ENCODE measurements at regions not wholly inside any gene's neighbourhood (a gene's known extent, or its start where the extent isn't known, plus 50 kb on each side); places are given as distances from the start of the nearest gene placed in this dataset.
A peak's percentile ranks its signal among the peaks of the same experiment; 100 is the strongest.
"Not testable (repeated sequence)": the region's sequence is repeated elsewhere in the genome, so short reads cannot be mapped to it uniquely, and the experiment has no call there.

DNA sequence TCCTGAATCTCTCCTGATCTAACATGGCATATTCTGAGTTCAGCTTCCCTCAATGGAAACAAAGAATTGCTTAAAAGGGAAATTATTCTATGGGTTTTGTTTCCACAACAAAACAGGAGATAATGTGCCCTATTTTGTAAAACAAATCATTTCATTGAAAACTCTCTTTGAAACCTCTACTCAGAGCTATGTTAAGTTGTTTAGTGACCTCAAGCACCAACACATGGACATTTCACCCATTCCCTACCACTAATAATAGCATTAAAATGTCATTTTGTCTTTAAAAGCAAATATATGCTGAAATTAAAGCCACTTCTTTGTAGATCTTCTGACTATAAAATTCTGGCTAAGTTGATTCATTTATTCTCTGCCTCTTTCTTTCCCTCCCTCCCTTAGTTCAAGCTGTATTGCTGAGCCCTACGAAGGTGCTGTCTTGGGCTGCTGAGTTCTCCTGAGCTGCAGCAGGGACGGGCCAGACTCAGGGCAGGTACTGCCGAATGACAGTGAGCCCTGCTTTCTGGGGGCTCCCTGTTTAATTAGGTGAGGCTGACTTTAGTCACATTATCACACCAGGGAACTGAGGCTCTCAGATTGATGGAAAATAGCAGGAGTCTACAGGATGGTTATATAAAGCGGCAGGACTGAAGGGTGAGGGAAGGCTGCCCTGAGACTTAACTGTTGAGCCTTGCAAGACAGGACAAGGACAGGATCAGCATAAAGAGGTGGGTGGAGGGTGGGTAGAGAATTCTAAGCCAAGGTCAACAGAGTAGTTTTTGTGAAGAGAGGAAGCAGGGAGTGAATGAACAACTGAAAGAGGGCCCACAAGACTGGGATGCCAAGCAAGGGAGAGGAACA is 1685.1 kb downstream of the SPATA31A7 start:
- not testable (repeated sequence) for DNase-seq (ENCODE audit: low read depth in 2 of 2)

DNA sequence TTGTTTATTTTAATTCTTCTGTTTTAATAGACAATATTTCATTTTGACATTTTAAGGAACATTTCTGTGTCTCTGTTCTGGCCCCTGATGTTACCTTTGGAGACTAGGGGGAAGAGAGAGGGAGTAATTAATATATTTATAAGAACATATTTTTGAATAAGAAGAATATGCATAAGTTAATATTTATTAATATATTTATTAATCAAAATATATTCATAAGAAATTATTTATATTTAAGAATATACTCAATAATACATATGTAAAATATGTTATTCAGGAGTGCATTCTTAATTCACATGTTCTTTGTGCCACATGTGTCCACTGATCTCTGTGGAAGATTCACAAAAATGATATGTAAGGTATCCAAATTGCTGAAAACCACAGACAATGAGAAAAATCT is 1687.7 kb downstream of the SPATA31A7 start:
- not testable (repeated sequence) for DNase-seq (ENCODE audit: low read depth in 2 of 2)

DNA sequence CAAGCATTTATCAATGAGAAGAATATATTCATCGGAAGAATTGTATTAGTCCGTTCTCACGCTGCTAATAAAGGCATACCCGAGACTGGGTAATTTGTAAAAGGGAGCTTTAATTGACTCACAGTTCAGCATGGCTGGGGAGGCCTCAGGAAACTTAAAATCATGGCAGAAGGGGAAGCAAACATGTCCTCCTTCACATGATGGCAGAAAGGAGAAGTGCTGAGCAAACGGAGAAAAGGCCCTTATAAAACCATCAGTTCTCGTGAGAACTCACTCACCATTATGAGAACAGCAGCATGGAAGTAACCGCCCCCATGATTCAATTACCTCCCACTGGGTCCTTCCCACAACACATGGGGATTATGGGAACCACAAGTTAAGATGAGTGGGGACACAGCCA is 1688.2 kb downstream of the SPATA31A7 start:
- DNase-seq (ENCODE audit: low read depth in 2 of 2), result not testable (repeated sequence)

DNA sequence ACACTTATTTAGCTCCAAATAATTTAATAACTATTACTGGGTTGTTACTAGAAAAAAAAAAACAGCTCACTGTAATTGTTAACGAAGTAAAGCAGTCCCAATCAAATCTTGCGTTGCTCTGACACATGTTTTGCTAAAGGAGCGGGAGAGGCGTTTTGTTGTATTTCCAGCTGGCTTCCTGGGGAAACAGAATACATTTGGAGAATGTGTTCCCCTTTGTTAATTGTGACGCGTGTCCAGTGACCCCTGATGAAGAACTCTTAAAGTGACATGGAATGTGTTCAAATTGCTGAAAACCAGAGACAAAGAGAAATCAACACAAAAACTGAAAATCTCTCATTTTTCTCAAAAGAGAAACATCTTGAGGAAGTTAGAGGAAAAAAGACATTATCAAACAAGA is 1690.6 kb downstream of the SPATA31A7 start:
- not testable (repeated sequence) for DNase-seq (ENCODE audit: low read depth in 2 of 2)

DNA sequence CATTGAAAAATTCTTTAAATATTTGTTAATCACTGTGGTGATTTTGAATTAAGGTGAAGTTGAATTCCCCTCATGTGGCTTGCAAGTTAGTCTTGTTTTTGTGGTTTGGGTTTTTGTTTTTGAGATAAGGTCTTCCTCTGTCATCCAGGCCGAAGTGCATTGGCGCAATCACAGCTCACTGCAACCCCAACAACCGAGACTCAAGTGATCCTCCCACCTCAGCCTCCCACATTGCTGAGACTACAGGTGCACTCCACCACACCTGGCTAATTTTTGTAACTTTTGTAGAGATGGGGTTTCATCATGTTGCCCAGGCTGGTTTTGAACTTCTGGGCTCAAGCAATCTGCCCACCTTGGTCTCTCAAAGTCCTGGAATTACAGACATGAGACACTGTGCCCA is 1691.1 kb downstream of the SPATA31A7 start:
- DNase-seq (ENCODE audit: low read depth in 2 of 2), result not testable (repeated sequence)

DNA sequence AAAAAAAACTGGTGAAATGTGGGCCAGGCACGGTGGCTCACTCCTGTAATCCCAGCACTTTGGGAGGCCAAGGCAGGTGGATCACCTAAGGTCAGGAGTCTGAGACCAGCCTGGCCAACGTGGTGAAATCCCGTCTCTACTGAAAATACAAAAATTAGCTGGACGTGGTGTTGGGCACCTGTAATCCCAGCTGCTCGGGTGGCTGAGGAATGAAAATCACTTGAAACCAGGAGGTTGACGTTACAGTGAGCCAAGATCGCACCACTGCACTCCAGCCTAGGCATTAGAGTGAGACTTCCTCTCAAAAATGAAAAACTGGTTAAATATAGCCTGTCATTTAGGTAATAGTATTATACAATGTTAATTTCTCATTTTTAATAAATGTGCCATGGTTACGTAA is 1692.0 kb downstream of the SPATA31A7 start:
- not testable (repeated sequence) for DNase-seq (ENCODE audit: low read depth in 2 of 2)

DNA sequence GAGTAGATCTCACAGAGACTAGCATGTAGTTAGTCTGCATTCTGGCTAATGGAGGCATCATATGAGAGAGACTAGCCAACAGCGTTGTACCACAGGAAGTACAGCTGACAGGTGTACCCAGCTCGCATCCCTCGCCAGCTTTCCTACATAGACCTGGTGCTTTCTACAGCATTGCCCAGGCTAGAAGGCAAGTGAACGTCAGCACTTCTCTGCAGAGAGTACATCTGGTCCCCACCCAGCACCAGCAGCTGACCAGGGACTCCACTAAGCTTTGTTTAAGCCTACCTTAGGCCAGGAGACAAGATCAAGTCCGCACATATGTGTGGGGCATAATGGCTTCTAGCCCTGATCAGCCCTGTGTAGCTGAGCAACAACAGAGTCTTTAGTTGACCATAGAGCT is 1692.9 kb downstream of the SPATA31A7 start:
- not testable (repeated sequence) for DNase-seq (ENCODE audit: low read depth in 2 of 2)

DNA sequence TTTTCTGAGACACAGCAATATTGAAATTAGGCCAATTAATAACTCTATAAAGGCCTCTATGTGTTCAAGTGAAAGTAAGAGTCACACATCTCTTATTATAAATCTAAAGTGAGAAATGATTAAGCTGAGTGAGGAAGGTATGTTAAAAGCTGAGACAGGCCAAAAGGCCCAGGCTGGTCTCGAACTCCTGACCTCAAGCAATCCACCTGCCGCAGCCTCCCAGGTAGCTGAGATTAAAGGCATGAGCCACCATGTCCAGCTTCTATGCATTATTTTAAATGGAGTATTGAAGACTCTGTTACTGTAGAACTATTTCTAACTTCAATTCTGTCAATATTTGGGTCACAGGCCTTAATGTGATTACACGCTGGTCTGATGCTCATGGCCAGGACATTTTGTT is 1706.9 kb downstream of the SPATA31A7 start:
- not testable (repeated sequence) for DNase-seq (ENCODE audit: low read depth in 2 of 2)

DNA sequence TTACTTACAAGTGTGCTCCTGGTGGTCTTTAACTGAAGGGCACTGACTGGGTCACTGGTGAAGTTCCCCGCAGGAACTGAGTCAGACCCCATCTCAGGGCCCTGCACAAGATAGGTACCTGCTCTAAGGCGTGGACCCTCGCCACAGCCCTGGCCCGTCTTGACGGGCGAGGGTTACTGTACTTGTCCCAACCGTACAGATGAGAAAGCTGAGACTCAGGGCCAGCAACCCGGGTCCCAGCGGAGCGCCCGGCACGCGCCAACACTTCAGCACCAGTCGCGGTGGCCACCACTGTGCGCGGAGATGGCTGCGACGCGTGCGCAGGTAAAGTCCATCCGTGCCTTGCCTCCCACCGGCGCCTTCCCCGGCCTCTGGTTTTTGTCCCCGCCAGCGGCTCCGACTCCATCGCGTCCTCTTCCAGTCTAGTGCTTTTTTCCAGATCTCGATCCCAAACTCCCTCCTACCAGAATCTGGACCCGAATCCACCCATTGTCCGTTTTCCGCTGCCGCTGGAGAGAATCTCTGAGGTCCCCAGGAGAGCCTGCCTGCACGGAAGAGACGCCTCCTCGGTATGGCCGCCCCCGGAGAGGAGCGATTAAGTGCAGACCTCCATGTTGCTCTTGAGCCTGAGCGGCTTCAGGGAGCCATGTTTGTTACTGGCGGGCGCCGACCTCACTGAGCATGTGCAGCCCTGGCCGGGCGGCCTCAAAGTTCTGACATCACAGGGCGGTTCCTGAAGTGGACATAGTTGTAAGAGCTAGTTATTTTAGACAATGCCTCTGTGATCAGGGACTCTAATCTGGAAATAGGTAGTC is 1707.8 kb downstream of the SPATA31A7 start:
- DNase-seq (ENCODE audit: low read depth in 2 of 2), result peak; percentile 11 to 20

DNA sequence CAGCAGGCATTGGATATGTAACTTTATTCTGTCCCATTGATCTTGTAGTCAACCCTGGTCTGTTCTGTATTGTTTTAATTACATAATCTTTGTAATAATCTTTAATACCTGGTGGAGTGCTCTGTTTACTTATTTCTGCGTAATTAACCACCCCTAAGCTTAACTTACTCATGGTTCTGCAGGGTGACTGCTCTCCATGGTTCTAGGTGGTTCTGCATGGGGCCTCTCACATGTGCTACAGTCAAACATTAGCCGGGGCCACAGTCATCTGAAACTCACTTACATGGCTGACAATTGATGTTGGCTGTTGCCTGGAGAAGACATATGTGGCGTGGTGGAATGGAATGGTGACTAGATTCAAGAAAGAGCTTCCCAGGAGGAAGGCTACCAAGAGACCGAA is 1709.8 kb downstream of the SPATA31A7 start:
- not testable (repeated sequence) for DNase-seq (ENCODE audit: low read depth in 2 of 2)

DNA sequence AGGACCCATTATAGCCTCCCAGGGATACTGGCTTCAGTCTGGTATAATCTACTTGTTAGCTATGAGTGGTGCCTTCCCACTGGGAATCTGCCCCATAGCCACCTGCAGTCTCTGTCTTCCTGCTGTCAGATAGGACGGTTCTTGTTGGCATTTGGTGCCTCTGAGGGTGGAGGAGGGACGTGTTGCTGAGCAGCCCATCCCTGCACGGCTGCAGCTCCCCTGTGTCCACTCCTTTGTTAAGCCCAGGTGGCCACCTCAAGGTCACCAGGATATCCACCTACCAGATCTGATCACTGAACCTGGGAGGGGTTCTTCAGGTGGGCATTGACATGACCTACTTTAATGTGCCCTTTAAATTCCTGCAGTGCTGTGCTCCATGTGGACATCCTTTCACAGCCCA is 1714.2 kb downstream of the SPATA31A7 start:
- DNase-seq (ENCODE audit: low read depth in 2 of 2), result not testable (repeated sequence)

DNA sequence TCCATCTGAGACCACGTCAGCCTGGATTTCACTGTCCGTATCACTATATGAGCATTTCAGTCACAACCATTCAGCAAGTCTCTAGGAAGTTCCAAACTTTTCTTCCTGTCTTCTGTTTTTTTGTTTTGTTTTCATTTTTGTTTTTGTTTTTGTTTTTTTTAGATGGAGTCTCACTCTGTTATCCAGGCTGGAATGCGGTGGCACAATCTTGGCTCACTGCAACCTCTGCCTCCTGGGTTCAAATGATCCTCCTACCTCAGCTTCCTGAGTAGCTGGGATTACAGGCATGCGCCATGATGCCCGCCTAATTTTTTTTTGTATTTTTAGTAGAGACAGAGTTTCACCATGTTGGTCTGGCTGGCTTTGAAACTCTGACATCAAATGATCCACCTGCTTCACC is 1715.9 kb downstream of the SPATA31A7 start:
- not testable (repeated sequence) for DNase-seq (ENCODE audit: low read depth in 2 of 2)

DNA sequence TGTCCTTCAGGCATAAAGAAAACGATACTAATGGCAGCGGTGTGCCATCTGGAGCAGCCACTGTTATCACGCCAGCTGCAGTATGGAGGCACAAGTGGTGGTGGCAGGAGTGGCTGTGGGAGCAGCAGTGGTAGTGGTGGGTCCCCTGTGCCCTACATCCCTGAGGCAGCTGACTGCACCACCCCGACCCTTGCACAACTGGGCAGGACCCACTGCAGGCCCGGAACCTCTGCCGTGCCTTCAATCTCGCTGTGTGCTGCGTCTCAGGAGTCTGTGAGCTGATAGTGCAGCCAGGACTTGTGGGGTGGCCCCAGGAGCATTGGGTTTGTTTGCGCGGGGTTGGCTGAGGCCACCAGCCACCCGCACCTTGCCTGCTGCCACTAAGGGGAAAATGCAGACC is 1718.0 kb downstream of the SPATA31A7 start:
- DNase-seq (ENCODE audit: low read depth in 2 of 2), result not testable (repeated sequence)

DNA sequence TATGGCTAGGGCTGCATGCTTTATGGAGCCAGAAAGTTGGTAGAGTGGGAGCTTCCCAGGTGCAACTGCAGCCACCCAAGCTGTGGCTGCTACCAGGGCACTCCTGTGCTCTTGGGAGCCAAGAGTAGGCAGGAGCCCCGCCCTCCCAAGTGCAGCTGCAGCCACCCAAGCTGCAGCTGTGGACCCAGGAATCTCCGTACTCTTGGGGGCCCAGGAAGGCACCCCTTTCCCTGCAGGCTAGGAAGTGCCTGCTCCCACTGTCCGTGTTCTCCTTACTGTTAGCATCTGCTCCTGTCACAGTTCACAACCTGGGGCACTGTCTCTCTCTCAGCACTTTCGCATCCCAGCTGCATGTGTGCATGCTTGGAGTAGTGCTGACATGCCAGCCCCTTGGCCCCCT is 1718.4 kb downstream of the SPATA31A7 start:
- not testable (repeated sequence) for DNase-seq (ENCODE audit: low read depth in 2 of 2)

DNA sequence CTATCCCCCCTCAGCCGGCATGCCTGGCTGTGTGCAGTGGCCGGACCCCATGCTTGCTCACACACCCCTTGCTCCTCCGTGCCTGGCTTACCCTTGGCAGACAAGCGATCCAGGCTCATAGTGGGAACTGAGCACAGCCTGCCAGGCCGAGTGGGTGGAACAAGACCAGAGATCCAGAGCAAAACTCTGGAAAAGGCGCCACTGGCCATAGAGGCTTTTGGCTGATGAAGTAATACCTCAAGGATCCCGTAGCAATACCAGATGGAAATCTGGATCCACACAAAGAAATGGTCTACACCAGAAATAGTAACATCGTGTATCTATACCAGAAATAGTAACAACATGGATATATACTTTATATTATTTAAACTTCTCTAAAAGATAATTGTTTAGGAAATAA is 1719.6 kb downstream of the SPATA31A7 start:
- not testable (repeated sequence) for DNase-seq (ENCODE audit: low read depth in 2 of 2)

DNA sequence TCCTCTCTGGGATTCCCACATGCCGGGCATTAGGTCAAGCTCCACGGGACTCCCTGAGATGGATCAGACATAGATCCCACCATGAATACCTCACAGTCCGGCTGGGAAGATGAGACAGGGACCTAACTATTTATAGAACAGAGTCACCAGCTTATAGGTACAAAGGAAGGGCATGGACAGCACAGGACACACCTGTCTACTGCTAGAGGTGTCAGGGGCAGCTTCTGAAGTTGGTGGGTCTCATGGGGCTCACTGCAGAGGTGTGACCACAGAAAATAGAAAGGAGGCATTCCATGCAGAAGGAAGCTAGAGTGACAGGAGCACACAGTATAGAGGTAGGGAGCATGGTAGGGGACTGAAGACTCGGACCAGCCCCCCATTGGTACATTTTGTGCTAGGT is 1722.4 kb downstream of the SPATA31A7 start:
- not testable (repeated sequence) for DNase-seq (ENCODE audit: low read depth in 2 of 2)

DNA sequence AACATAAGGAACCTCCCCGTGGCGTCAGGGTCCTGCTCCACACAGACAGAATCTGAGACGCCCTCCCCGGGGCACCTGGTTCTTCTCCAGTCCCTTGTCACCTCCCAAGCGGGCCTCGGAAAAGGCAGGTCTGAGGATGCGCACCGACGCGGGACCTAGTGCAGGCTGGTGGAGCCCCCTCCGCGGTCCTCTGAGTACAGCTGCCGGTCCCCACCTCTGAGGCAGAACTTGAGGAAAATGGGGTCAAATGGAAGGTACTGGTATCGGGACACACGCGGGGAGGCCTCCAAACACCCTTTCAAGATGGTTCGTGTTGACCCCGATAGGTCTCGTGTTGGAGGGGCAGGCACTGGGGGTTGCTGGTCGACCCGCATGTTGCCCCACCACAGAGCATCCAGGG is 1725.3 kb downstream of the SPATA31A7 start:
- DNase-seq (ENCODE audit: low read depth in 2 of 2), result not testable (repeated sequence)

DNA sequence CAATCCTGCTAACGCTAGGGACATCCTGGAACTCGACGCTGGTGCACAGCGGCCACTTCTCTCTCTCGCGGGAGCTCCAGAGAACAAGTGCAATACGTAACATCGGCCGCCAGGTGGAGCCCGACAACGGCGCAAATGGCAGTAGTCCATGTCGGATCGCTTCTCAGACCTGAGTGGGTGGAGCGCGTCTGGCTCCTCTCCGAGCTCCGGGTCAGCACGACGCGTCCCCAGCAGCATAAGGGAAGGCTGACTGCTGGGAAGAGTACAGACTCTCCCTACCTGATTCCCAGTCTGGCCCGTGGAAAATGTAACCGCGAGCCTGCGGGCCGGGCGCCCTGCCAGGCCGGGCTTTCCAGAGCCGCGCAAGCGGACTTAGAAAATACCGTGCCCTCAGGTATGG is 1725.8 kb downstream of the SPATA31A7 start:
- DNase-seq (ENCODE audit: low read depth in 2 of 2), result not testable (repeated sequence)

DNA sequence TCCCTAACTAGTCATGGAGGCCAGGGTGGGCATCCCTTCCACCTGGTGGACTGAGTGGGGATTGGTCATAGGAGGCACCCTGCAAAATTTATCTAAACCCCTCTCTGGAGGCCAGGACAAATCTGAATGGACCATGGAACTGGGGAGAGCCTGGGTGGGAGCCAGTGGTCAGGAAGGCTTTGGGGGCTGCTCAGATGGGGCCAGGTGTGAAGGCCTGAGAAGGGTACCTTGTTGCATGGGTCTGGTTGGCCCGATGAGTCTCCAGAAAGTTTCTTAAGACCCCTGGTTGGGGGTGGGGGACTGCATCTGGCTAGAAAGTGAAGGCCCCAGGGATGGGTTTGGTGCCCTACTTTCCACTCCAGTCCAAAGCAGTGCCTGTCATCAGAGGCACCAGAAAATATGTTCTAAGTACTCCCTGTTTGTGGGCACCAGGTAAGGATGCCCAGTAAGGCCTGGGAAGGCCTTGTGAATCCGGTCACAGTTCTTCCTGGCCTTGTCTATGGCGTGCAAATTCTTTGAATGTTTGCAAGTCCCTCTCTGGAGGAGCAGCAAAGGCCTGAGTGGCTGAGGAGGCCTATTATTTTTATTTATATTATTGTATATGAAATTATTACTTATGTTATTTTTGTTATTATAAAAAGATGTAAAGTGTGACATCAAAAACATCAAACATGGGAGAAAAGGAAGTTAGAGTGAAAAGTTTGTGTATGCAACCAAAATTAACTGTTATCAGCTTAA is 1729.0 kb downstream of the SPATA31A7 start:
- not testable (repeated sequence) for DNase-seq (ENCODE audit: low read depth in 2 of 2)

DNA sequence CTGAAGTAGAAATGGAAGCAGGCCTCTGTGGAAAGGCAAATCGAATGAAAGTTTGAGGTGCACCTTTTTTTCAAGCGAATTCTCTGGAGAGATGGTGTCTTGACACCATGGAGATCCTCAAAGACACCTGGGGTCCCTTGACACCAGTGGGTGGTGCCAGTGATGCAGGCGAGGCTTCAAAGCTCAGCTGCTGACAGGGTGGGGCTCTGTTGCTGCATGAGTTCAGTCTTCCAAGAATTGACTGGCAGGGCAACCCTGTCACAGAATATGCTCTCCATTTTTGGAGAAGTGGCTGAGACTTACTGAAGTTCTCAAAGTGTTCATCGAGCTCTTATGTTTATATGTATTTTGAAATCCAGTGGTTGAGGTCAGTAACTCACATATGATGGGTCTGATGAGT is 1741.6 kb downstream of the SPATA31A7 start:
- DNase-seq (ENCODE audit: low read depth in 2 of 2), result not testable (repeated sequence)

DNA sequence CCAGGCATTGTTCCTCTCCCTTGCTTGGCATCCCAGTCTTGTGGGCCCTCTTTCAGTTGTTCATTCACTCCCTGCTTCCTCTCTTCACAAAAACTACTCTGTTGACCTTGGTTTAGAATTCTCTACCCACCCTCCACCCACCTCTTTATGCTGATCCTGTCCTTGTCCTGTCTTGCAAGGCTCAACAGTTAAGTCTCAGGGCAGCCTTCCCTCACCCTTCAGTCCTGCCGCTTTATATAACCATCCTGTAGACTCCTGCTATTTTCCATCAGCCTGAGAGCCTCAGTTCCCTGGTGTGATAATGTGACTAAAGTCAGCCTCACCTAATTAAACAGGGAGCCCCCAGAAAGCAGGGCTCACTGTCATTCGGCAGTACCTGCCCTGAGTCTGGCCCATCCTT is 1763.0 kb downstream of the SPATA31A7 start:
- DNase-seq (ENCODE audit: low read depth in 2 of 2), result not testable (repeated sequence)

All from activated CD4-positive, alpha-beta T cell treated with anti-CD3 and anti-CD28 coated beads for 24 hours (primary cell).